SK-N-SH (cell line): ENCODE measurements at regions not wholly inside any gene's neighbourhood (a gene's known extent, or its start where the extent isn't known, plus 50 kb on each side); places are given as distances from the start of the nearest gene placed in this dataset.

ENCODE experiments used
- CTCF ChIA-PET: fragments of 300-600, 350-600 bp; formaldehyde crosslinking; extraction: SDS; loops from one replicate; lab custom pipeline; 2021; lab: Yijun Ruan, JAX
- POLR2A ChIA-PET: fragments of 350-600 bp; sonication (Branson Sonifier 250); formaldehyde crosslinking; extraction: SDS; loops from one replicate; lab custom pipeline; 2020; ENCODE audit warnings: antibody characterized with exemption, inconsistent platforms; lab: Yijun Ruan, JAX
- DNase-seq: peaks from one replicate; pipeline ENCODE4 v3.0.0; 2012
- H2AFZ ChIP-seq: fragments of 200-600 bp; sonication (generic); 2 replicates; pipeline ENCODE4 v1.8.1; 2016; ENCODE audit warnings: antibody characterized with exemption, mild to moderate bottlenecking, low read depth
- H3F3A ChIP-seq: fragments of 200-600 bp; sonication (generic); replicated peaks from 2 replicates; pipeline ENCODE3; 2016; ENCODE audit warnings: antibody characterized with exemption, mild to moderate bottlenecking; ENCODE audit not compliant: insufficient read depth
- H3K27ac ChIP-seq, 2 experiments: fragments of 200-500 bp in 1 of 2; fragments of 200-600 bp in 1 of 2; sonication (Bioruptor generic) in 1 of 2; sonication (generic), shearing (Covaris generic) in 1 of 2; 2 replicates each; pipeline versions ENCODE4 v1.5.1 to v1.6.1; 2014 to 2016; ENCODE audit warnings: low read depth in 2 of 2, inconsistent platforms in 1 of 2, low read length in 1 of 2, mild to moderate bottlenecking in 1 of 2, mixed read lengths in 1 of 2
- H3K27me3 ChIP-seq: fragments of 200-600 bp; sonication (generic), shearing (Covaris generic); 2 replicates; pipeline ENCODE4 v1.6.1; 2016; ENCODE audit warnings: mixed run types; ENCODE audit not compliant: insufficient read depth
- H3K36me3 ChIP-seq, 2 experiments: fragments of 200-500 bp in 1 of 2; fragments of 200-600 bp in 1 of 2; sonication (Bioruptor generic) in 1 of 2; sonication (generic) in 1 of 2; replicated peaks in 1 of 2; 2 replicates each; pipeline versions ENCODE3 to v1.5.1; 2014 to 2016; ENCODE audit warnings: low read length in 1 of 2, mild to moderate bottlenecking in 1 of 2; ENCODE audit not compliant: insufficient read depth in 2 of 2, control insufficient read depth in 1 of 2
- H3K4me1 ChIP-seq, 2 experiments: fragments of 200-500 bp in 1 of 2; fragments of 200-600 bp in 1 of 2; sonication (Bioruptor generic) in 1 of 2; sonication (generic), shearing (Covaris generic) in 1 of 2; 2 replicates each; pipeline versions ENCODE4 v1.5.1 to v1.6.1; 2014 to 2016; ENCODE audit warnings: low read depth in 1 of 2, low read length in 1 of 2, mixed run types in 1 of 2; ENCODE audit not compliant: insufficient read depth in 2 of 2, control insufficient read depth in 1 of 2
- H3K4me2 ChIP-seq: fragments of 200-600 bp; sonication (generic), shearing (Covaris generic); 2 replicates; pipeline ENCODE4 v1.6.1; 2017; ENCODE audit warnings: mixed run types
- H3K4me3 ChIP-seq, 2 experiments: fragments of 200-500 bp in 1 of 2; fragments of 200-600 bp in 1 of 2; sonication (Bioruptor generic) in 1 of 2; sonication (generic), shearing (Covaris generic) in 1 of 2; 2 replicates each; pipeline versions ENCODE4 v1.5.1 to v1.8.1; 2014 to 2016; ENCODE audit warnings: low read depth in 2 of 2, inconsistent platforms in 1 of 2, low read length in 1 of 2, mild to moderate bottlenecking in 1 of 2, mixed read lengths in 1 of 2, moderate library complexity in 1 of 2
- H3K79me2 ChIP-seq: fragments of 200-600 bp; sonication (generic); 2 replicates; pipeline ENCODE4 v1.8.1; 2017; ENCODE audit warnings: mild to moderate bottlenecking; ENCODE audit not compliant: insufficient read depth
- H3K9ac ChIP-seq: fragments of 200-600 bp; sonication (generic); 2 replicates; pipeline ENCODE4 v1.6.1; 2017; ENCODE audit warnings: mixed run types
- H3K9me2 ChIP-seq: fragments of 200-600 bp; sonication (generic); 2 replicates; pipeline ENCODE4 v1.6.1; 2017; ENCODE audit warnings: mixed run types
- H3K9me3 ChIP-seq: fragments of 200-600 bp; sonication (generic); 2 replicates; pipeline ENCODE4 v1.6.1; 2017; ENCODE audit warnings: mixed run types, mild to moderate bottlenecking, moderate library complexity
- H4K20me1 ChIP-seq: fragments of 200-600 bp; sonication (generic); 2 replicates; pipeline ENCODE4 v1.6.1; 2017; ENCODE audit warnings: mild to moderate bottlenecking, mixed run types; ENCODE audit not compliant: insufficient read depth
- CHD2 ChIP-seq: fragments of 150-350 bp; IDR thresholded peaks from 2 replicates; pipeline ENCODE4 v1.6.1; 2018; ENCODE audit warnings: low read length; ENCODE audit not compliant: partially characterized antibody
- CTCF ChIP-seq: fragments of 200-600 bp; sonication (generic); IDR thresholded peaks from 2 replicates; pipeline ENCODE4 v1.6.1; 2017; ENCODE audit warnings: antibody characterized with exemption, mild to moderate bottlenecking, moderate library complexity
- EP300 ChIP-seq, 2 experiments: IDR thresholded peaks; 2 replicates each; pipeline versions ENCODE4 v1.4.0 to v1.6.1; 2012; ENCODE audit warnings: borderline replicate concordance in 1 of 2, low read depth in 1 of 2, low read length in 1 of 2
- EZH2phosphoT487 ChIP-seq: fragments of 200-600 bp; sonication (generic); IDR thresholded peaks from 2 replicates; pipeline ENCODE4 v1.6.1; 2017; ENCODE audit warnings: low read depth, mixed run types, mild to moderate bottlenecking, antibody characterized with exemption, moderate library complexity, borderline replicate concordance
- FOXM1 ChIP-seq: IDR thresholded peaks from 2 replicates; pipeline ENCODE4 v1.4.0; 2012; ENCODE audit warnings: low read depth, mild to moderate bottlenecking
- GABPA ChIP-seq: IDR thresholded peaks from 2 replicates; pipeline ENCODE4 v1.4.0; 2012; ENCODE audit warnings: low read depth, mild to moderate bottlenecking
- GATA2 ChIP-seq: sonication (generic); formaldehyde crosslinking; IDR thresholded peaks from 2 replicates; pipeline ENCODE4 v1.5.0; 2020; ENCODE audit warnings: mild to moderate bottlenecking, missing genetic modification reagents
- IRF3 ChIP-seq: fragments of 150-350 bp; IDR thresholded peaks from 2 replicates; pipeline ENCODE4 v1.6.1; 2016; ENCODE audit warnings: mild to moderate bottlenecking, low read depth, low read length
- JUND ChIP-seq: IDR thresholded peaks from 2 replicates; pipeline ENCODE4 v1.4.0; 2012
- MEF2A ChIP-seq: IDR thresholded peaks from 2 replicates; pipeline ENCODE4 v1.4.0; 2012; ENCODE audit warnings: low read depth, borderline replicate concordance
- MXI1 ChIP-seq: IDR thresholded peaks from 2 replicates; pipeline ENCODE4 v1.6.1; 2012; ENCODE audit warnings: mild to moderate bottlenecking, low read depth, low read length, improper control_type of control experiment
- POLR2AphosphoS5 ChIP-seq: IDR thresholded peaks from 2 replicates; pipeline ENCODE4 v1.6.1; 2012; ENCODE audit warnings: low read depth, low read length
- RAD21 ChIP-seq: IDR thresholded peaks from 2 replicates; pipeline ENCODE4 v1.6.1; 2012; ENCODE audit warnings: mild to moderate bottlenecking, low read length
- RCOR1 ChIP-seq: fragments of 150-350 bp; IDR thresholded peaks from 2 replicates; pipeline ENCODE4 v1.6.1; 2017; ENCODE audit warnings: antibody characterized with exemption, low read length
- RXRA ChIP-seq: IDR thresholded peaks from 2 replicates; pipeline ENCODE4 v1.4.0; 2012; ENCODE audit warnings: low read depth, mild to moderate bottlenecking, borderline replicate concordance
- TAF1 ChIP-seq: IDR thresholded peaks from 2 replicates; pipeline ENCODE4 v1.6.1; 2012; ENCODE audit warnings: low read depth, mild to moderate bottlenecking, low read length, moderate library complexity, borderline replicate concordance
- TEAD4 ChIP-seq: IDR thresholded peaks from 2 replicates; pipeline ENCODE4 v1.4.0; 2012; ENCODE audit warnings: mild to moderate bottlenecking, borderline replicate concordance; ENCODE audit not compliant: insufficient read depth
- YY1 ChIP-seq: IDR thresholded peaks from 2 replicates; pipeline ENCODE4 v1.4.0; 2012; ENCODE audit warnings: low read depth, mild to moderate bottlenecking
- WGBS: methylation state at CpG from one replicate; pipeline ENCODE4 v1.1.6; 2017; ENCODE audit warnings: low lambda C conversion rate; 5-methylcytosine and 5-hydroxymethylcytosine counted together
- TF ChIP-seq, protein P1 (sequence below): IDR thresholded peaks from 2 replicates; pipeline ENCODE4 v1.6.1; 2012; ENCODE audit warnings: mild to moderate bottlenecking, low read depth, low read length, moderate library complexity
- TF ChIP-seq, protein P2 (sequence below): IDR thresholded peaks from 2 replicates; pipeline ENCODE4; 2012

GRCh38 chr4:42344749-42345148, 52.5 kb upstream of the SHISA3 start:
- H3K9ac ChIP-seq = no peak overlapping the region
- no peak overlapping the region for H3K4me2 ChIP-seq
- H2AFZ ChIP-seq = no peak overlapping the region
- no peak for TF ChIP-seq EP300 (IDR thresholded peaks at IDR 0.05; ENCODE audit: borderline replicate concordance in 1 of 2, low read depth in 1 of 2, low read length in 1 of 2)
- no peak for TF ChIP-seq CHD2
- no peak for TF ChIP-seq YY1
- TF ChIP-seq GABPA = no peak
- no peak for TF ChIP-seq MXI1
- no peak for TF ChIP-seq RXRA
- no peak for TF ChIP-seq RAD21
- no peak for TF ChIP-seq FOXM1
- TF ChIP-seq JUND = no peak
- TF ChIP-seq IRF3 = no peak
- no peak for TF ChIP-seq TEAD4
- TF ChIP-seq, protein P1, sequence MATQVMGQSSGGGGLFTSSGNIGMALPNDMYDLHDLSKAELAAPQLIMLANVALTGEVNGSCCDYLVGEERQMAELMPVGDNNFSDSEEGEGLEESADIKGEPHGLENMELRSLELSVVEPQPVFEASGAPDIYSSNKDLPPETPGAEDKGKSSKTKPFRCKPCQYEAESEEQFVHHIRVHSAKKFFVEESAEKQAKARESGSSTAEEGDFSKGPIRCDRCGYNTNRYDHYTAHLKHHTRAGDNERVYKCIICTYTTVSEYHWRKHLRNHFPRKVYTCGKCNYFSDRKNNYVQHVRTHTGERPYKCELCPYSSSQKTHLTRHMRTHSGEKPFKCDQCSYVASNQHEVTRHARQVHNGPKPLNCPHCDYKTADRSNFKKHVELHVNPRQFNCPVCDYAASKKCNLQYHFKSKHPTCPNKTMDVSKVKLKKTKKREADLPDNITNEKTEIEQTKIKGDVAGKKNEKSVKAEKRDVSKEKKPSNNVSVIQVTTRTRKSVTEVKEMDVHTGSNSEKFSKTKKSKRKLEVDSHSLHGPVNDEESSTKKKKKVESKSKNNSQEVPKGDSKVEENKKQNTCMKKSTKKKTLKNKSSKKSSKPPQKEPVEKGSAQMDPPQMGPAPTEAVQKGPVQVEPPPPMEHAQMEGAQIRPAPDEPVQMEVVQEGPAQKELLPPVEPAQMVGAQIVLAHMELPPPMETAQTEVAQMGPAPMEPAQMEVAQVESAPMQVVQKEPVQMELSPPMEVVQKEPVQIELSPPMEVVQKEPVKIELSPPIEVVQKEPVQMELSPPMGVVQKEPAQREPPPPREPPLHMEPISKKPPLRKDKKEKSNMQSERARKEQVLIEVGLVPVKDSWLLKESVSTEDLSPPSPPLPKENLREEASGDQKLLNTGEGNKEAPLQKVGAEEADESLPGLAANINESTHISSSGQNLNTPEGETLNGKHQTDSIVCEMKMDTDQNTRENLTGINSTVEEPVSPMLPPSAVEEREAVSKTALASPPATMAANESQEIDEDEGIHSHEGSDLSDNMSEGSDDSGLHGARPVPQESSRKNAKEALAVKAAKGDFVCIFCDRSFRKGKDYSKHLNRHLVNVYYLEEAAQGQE = no peak
- TF ChIP-seq EZH2phosphoT487 = no peak
- no peak for TF ChIP-seq TAF1
- TF ChIP-seq RCOR1 = no peak
- TF ChIP-seq CTCF = no peak
- TF ChIP-seq, protein P2, sequence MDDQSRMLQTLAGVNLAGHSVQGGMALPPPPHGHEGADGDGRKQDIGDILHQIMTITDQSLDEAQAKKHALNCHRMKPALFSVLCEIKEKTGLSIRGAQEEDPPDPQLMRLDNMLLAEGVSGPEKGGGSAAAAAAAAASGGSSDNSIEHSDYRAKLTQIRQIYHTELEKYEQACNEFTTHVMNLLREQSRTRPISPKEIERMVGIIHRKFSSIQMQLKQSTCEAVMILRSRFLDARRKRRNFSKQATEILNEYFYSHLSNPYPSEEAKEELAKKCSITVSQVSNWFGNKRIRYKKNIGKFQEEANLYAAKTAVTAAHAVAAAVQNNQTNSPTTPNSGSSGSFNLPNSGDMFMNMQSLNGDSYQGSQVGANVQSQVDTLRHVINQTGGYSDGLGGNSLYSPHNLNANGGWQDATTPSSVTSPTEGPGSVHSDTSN = no peak
- no peak for TF ChIP-seq MEF2A
- TF ChIP-seq GATA2 (CRISPR knock-in tag) = no peak
- no peak for TF ChIP-seq POLR2AphosphoS5
- H3F3A ChIP-seq = no peaks in the 10 kb centered on the region
- no peak overlapping the region for H3K4me3 ChIP-seq
- 78% methylated on average over 2 of the region's 2 CpGs for WGBS
- H3K27me3 ChIP-seq = no peaks in the 10 kb centered on the region
- no peak for DNase-seq
- POLR2A ChIA-PET = no interaction called here
- peaks cover 2 to 4% of the 10 kb centered on the region in 2 experiments; a peak in 1 of 4 replicates for H3K4me1 ChIP-seq
- no peaks in the 10 kb centered on the region for H3K9me2 ChIP-seq
- H3K27ac ChIP-seq = no peak overlapping the region
- no peaks in the 10 kb centered on the region for H3K36me3 ChIP-seq
- no peaks in the 10 kb centered on the region for H3K79me2 ChIP-seq
- CTCF ChIA-PET = interaction anchor here (1.0 kb wide), 1 partner anchor 27 kb away, joined by 3 read pairs; no protein-coding TSS in a partner anchor
- H4K20me1 ChIP-seq = no peaks in the 10 kb centered on the region
- H3K9me3 ChIP-seq = no peaks in the 10 kb centered on the region
